T47D (cell line): ENCODE measurements at regions not wholly inside any gene's neighbourhood (a gene's known extent, or its start where the extent isn't known, plus 50 kb on each side); places are given as distances from the start of the nearest gene placed in this dataset.

Source experiments
- DNase-seq, 2 experiments: peaks; one replicate each; pipeline versions ENCODE4 v3.0.0 to v3.0.0-alpha.2; 2011 to 2012; ENCODE audit warnings: low read depth in 1 of 2, low spot score in 1 of 2
- JUND ChIP-seq: IDR thresholded peaks from 2 replicates; pipeline ENCODE4 v1.6.1; 2012; ENCODE audit warnings: low read depth
- in situ Hi-C: cut with HindIII; loops from 2 replicates; pipeline ENCODE4 v1.10.0; 2016; ENCODE audit warnings: low sequenced_read_pairs, low pct_unique_long_range_greater_than_20kb

DNA sequence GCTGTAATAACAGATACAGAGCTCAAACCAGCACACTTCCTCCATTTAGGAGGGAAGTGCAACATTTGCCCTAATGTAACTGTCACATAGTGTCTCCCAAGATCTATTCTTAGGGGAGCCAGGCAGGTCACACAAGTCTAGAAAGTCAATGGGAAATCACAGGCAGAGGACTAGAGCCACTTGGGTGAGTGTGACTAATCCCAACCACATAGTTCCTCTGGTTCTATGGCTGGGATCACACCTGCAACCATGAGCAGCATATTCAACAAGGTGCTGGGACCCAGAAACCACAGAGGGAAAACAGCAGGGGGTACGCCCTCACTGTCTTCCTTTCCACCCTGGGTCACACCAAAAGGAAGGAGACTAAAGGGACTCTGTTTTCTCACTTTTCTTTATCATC, 66.8 kb upstream of the TACR3 start:
- no peak for TF ChIP-seq JUND
- in situ Hi-C loops, result no loop called here
- DNase-seq, result no peak

DNA sequence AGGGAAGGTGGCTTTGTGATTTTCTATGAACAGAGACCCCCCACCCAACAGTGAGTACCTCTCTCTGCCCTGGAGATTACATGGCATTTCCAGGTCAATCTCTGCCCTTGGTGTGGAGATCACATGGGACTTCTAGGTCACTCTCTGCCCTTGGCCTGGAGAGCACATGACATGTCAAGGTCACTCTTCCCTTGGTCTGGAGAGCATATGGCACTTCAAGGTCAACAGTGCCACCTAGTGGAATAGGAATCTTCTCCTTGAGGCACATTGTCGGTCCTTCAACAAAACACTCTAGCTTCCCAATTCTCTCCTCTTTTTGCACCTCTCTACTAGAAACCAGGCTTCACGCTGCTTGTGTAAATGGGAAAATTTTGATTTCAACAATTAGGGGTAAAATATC, 66.2 kb upstream of the TACR3 start:
- DNase-seq, result peak; percentile 13 to 75
- TF ChIP-seq JUND, result no peak
- in situ Hi-C loops, result no loop called here

DNA sequence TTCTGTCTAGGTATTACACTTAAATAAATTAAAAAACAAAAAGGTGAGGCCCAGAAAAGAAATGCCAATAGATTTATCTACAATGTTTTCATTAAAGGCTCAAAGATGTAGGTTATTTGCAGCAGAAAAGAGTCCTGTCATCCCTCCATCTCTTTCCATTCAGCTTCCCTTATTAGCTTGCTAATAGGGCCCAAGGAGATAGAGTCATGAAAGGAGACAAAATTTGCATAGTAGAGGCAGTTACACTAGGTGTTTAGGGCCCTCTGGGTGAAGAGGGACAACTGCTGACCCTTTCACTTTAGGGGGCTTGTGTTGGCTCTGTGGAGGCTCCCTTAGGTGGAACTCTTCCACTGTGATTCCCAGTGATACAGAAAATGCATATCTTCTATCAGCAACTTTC, 58.4 kb upstream of the TACR3 start:
- TF ChIP-seq JUND, result no peak
- no peak for DNase-seq
- in situ Hi-C loops, result no loop called here

DNA sequence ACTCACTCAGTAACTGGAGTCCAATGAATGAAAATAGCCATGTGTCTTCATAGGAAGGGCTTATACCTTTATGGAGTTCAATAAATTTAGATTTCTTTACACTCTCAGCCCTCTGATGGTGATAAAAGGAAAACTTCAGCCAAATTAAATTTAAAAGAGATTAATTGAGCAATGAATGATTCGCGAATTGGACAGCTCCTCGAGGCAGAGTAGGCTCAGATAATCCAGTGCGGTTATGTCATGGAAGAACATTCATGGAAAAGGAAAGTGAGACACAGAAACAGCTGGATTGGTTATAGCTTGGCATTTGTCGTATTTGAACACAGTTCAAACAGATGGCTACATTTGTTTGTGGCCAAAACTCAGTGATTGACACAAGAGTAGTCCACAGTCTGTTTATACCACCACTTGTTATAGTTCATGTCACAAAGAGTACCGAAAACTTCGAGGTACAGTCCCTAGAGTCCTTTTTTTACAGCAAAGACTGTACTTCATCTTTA, 54.6 kb upstream of the TACR3 start:
- TF ChIP-seq JUND, result no peak
- no peak for DNase-seq
- in situ Hi-C loops, result no loop called here

DNA sequence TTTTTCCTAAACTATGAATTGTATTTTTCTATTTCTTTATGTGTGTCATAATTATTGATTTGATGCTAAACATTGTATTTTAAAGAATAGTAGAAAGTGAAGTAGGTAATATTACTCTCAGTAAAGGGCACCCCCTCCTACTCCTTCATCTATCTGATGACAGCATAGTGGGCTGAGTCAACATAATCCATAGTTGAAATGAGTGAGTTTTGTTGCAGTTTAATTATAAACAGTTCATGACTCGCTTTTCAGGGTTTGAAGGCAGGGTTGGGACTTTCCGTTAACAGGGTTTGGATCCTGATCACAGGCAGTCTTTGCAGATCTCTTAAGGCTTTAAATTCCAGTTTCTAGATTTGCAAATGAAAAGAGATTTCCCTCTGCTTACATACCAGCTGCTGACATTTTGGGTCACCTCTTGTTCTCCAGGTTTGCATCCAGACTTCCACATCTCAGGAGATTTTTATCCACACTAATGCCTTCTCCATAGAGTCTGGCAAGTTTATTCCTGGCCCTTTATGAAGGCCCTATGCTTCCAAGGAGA, 54.0 kb upstream of the TACR3 start:
- no peak for TF ChIP-seq JUND
- in situ Hi-C loops, result no loop called here
- no peak for DNase-seq
